Rectal smooth muscle tissue (tissue), 1 donor: ENCODE measurements at regions not wholly inside any gene's neighbourhood (a gene's known extent, or its start where the extent isn't known, plus 50 kb on each side); places are given as distances from the start of the nearest gene placed in this dataset.

Experiments
- H3K27ac ChIP-seq: one replicate; pipeline ENCODE4 v1.7.0; 2013; ENCODE audit warnings: low read depth, low read length, inconsistent platforms
- H3K27me3 ChIP-seq: one replicate; pipeline ENCODE4 v1.7.0; 2013; ENCODE audit warnings: low read length; ENCODE audit not compliant: control insufficient read depth, insufficient read depth
- H3K36me3 ChIP-seq: one replicate; pipeline ENCODE4 v1.7.0; 2013; ENCODE audit warnings: low read length; ENCODE audit not compliant: control insufficient read depth, insufficient read depth
- H3K4me1 ChIP-seq: one replicate; pipeline ENCODE4 v1.7.0; 2013; ENCODE audit warnings: low read length; ENCODE audit not compliant: control insufficient read depth, insufficient read depth
- H3K4me3 ChIP-seq: one replicate; pipeline ENCODE4 v1.7.0; 2013; ENCODE audit warnings: low read length
- H3K9ac ChIP-seq: one replicate; pipeline ENCODE4 v1.7.0; 2013; ENCODE audit warnings: low read length

GRCh38 chr17:13996276-13996675 is 73.0 kb upstream of the COX10 start:
- Histone ChIP-seq H3K36me3 (no peaks in the 10 kb centered on the region), H3K4me1 (no peaks in the 10 kb centered on the region), H3K4me3 (no peak overlapping the region), H3K27me3 (no peaks in the 10 kb centered on the region), H3K27ac (no peak overlapping the region), H3K9ac (no peak overlapping the region)

GRCh38 chr17:13996748-13997147 is 72.6 kb upstream of the COX10 start:
- H3K27ac ChIP-seq, result no peak overlapping the region

GRCh38 chr17:14004927-14005620 is 64.2 kb upstream of the COX10 start:
- H3K27me3 ChIP-seq, result no peaks in the 10 kb centered on the region
- H3K36me3 ChIP-seq, result no peaks in the 10 kb centered on the region
- no peak overlapping the region for H3K4me3 ChIP-seq
- no peak overlapping the region for H3K27ac ChIP-seq
- no peaks in the 10 kb centered on the region for H3K4me1 ChIP-seq
- no peak overlapping the region for H3K9ac ChIP-seq

More at GRCh38 chr17:13996748-13997147, 72.6 kb upstream of the COX10 start:
- Histone ChIP-seq H3K27me3 (no peaks in the 10 kb centered on the region), H3K4me1 (no peaks in the 10 kb centered on the region), H3K9ac (no peak overlapping the region), H3K36me3 (no peaks in the 10 kb centered on the region), H3K4me3 (no peak overlapping the region)

DNA sequence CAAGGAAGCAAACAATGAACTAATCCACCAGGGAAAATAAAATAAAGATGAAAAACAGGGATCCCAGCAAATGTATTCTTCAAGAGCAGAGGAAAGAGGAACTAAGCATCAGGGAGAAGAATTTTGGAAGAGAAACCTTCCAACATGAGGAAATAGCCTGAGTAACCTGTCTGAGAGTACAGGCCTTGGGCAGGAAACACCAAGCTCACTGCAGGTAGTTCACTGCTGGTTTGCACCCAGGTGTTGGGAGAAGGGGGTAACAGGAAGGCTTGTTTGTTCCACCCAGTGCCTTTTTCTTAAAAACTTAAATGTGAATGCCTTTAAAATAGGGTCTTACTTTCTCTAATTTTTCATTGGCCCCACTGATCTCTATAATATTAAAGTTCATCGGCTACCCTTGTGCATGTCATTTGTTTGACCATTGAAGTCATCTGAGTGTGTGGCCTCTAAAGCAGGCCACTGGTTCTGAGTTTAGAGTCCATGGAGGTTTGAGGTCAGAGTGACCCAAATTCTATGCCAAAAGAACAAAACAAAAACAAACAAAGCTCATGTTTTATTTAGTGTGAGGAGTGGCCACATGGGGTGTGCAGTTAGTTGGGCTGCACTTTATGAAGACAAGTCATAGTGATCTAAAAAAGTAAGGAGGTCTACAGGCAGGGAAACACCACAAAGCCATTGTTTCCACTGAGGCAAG is 62.9 kb upstream of the COX10 start:
- Histone ChIP-seq H3K27me3 (no peaks in the 10 kb centered on the region), H3K36me3 (no peaks in the 10 kb centered on the region), H3K4me1 (no peaks in the 10 kb centered on the region), H3K9ac (no peak overlapping the region), H3K27ac (no peak overlapping the region), H3K4me3 (no peak overlapping the region)

DNA sequence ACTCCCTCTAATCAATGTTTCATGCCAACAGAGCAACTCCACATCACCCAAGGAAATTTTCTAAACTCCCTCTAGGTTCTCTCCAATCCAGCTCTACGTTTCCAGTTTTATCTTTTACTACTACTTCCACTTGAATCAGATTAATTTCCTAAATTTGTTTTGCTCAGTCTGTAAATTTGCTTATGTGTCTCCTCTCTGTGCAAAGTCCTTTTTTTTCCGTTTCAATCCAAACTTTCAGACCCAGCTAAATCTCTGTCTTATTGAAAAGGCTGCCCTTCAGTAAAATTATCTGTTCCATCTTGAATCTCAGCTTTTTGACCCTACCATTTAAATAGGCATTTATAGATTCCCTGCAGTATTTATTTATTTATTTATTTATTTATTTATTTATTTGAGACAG is 61.4 kb upstream of the COX10 start:
- no peak overlapping the region for H3K27ac ChIP-seq
- no peak overlapping the region for H3K9ac ChIP-seq

DNA sequence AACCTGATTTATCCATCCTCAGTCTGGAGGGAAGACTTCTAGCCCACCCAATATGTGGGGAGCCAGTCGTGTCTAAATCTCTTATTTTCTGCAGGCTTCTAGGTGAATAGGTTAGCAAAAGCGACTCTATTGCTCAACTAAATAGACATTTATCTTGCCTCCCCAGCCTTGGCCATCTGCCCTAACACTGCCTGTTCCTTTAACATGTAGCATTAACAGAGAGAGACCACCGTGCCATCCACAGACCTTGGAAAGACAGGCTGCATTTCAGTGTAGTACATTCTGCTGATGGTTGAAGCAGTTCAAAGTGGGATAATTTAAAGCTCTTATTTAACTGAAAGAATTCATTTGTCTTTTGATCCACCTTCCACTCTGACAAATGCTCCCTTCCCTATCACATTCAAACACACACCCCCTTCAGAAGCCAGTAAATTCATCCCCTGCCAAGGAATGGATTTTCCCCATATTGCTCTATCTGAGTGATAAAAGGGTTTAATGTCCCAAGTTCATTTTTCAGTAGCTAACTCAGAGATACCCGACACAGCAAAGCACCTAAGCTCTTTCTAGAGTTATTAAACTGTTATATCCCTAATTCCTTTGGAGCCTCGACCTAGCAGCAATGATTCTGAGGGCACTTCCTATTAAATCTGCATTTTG is 58.1 kb upstream of the COX10 start:
- Histone ChIP-seq H3K27me3 (no peaks in the 10 kb centered on the region), H3K36me3 (no peaks in the 10 kb centered on the region), H3K4me1 (no peaks in the 10 kb centered on the region), H3K9ac (no peak overlapping the region), H3K27ac (no peak overlapping the region), H3K4me3 (no peak overlapping the region)

More for the DNA sequence above, 61.4 kb upstream of the COX10 start:
- Histone ChIP-seq H3K36me3 (no peaks in the 10 kb centered on the region), H3K4me1 (no peaks in the 10 kb centered on the region), H3K4me3 (no peak overlapping the region), H3K27me3 (no peaks in the 10 kb centered on the region)

GRCh38 chr17:14011740-14012405 is 57.4 kb upstream of the COX10 start:
- H3K27me3 ChIP-seq, result no peaks in the 10 kb centered on the region
- no peak overlapping the region for H3K27ac ChIP-seq
- H3K36me3 ChIP-seq, result no peaks in the 10 kb centered on the region
- H3K9ac ChIP-seq, result no peak overlapping the region
- no peak overlapping the region for H3K4me3 ChIP-seq
- H3K4me1 ChIP-seq, result no peaks in the 10 kb centered on the region

DNA sequence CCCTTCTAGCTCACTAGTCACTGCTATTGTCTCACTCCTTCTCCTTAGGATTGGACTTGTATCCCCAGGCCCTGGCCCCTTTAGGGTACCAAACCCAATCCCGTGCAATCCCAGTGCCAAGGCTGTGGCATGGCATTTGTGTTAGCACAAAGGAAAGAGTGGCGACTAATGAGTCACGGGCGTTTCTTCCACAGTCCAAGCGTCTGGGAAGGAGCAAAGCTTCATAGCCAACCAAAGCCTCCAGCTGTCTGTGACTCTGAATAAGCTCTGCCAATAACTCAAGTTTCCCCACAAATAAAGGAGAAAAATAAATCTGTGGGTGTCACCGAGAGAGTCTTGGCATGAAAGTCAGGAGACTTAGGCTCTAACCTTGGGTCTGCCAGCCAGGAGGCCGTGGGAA is 54.6 kb upstream of the COX10 start:
- no peaks in the 10 kb centered on the region for H3K36me3 ChIP-seq
- no peaks in the 10 kb centered on the region for H3K4me1 ChIP-seq
- H3K27ac ChIP-seq, result no peak overlapping the region
- no peak overlapping the region for H3K4me3 ChIP-seq
- no peak overlapping the region for H3K9ac ChIP-seq
- H3K27me3 ChIP-seq, result no peaks in the 10 kb centered on the region

DNA sequence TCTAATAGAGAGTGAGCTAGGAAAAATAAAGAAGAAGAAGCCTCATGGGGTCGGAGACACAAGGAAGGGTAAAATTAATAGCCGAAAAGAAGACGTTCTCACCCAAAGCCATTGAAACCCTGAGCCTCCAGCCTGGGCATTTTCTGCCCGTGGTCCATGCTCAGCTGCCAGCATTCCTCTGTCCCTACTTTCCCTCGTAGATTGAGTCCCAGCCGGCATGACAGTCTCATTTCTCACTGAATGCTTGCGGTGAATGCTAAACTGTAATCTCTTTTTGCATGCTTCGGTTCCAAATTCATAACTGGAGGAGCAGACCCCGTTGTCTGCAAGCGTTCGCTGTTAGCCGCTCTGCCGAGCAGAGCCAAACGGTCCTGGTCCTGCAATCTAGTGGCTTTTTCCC is 54.0 kb upstream of the COX10 start:
- Histone ChIP-seq H3K4me3 (no peak overlapping the region), H3K4me1 (no peaks in the 10 kb centered on the region), H3K36me3 (no peaks in the 10 kb centered on the region), H3K9ac (no peak overlapping the region), H3K27me3 (no peaks in the 10 kb centered on the region), H3K27ac (no peak overlapping the region)

GRCh38 chr17:14016858-14017257 is 52.4 kb upstream of the COX10 start:
- Histone ChIP-seq H3K4me3 (no peak overlapping the region), H3K9ac (no peak overlapping the region), H3K36me3 (no peaks in the 10 kb centered on the region), H3K27ac (no peak overlapping the region), H3K4me1 (no peaks in the 10 kb centered on the region), H3K27me3 (no peaks in the 10 kb centered on the region)

DNA sequence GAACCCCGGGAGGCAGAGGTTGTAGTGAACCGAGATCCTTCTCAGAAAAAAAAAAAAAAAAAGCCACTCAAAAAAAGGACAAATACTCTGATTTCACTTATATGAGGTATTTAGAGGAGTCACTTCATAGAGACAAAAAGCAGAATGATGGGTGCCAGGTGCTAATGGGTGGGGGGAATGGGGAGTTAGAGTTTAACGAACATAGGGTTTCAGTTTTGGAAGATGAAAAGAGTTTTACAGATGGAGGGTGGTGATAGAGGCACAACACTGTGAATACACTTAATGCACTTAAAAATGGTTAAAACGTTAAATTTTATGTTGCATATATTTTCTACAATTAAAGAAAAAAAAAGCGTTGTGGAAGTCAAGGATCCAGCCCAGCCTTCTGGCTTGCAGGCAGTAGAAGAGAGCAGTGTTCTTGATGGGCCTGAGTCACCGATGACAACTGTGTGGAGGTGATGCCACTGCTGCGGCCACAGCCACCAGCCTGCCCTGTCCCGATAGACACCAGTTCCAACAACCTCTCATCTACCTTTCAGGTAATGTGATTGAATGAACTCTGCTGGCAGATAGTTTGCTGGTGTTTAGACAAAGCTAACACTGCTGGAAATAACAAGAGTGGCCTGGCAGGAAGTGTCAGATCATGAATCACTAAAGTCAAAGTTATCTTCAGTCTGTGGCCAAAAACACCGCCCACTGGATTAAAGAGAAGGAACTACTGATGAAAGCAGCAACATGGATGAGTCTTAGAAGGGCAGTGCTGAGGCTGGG is 49.9 kb upstream of the COX10 start:
- Histone ChIP-seq H3K9ac (no peak overlapping the region), H3K4me1 (no peaks in the 10 kb centered on the region), H3K27ac (no peak overlapping the region), H3K4me3 (no peak overlapping the region), H3K36me3 (no peaks in the 10 kb centered on the region), H3K27me3 (no peaks in the 10 kb centered on the region)
